Natural killer cell (primary cell): ENCODE measurements at regions not wholly inside any gene's neighbourhood (a gene's known extent, or its start where the extent isn't known, plus 50 kb on each side); places are given as distances from the start of the nearest gene placed in this dataset.
"Not testable (repeated sequence)": the region's sequence is repeated elsewhere in the genome, so short reads cannot be mapped to it uniquely, and the experiment has no call there.

Experiments used
- ATAC-seq, 3 donors: fragments of 150-1000 bp in 2 of 3; fragments of 200-7000 bp in 1 of 3; cut with Tn5 transposase; 1 replicate in 1 of 3; 2 replicates in 2 of 3; pipeline ENCODE4 v1.10.0; 2021; ENCODE audit warnings: mild to moderate bottlenecking in 2 of 3, moderate library complexity in 2 of 3
- DNase-seq, 2 donors: peaks; one replicate each; pipeline versions ENCODE4 v3.0.0 to v3.0.0-alpha.2; 2013 to 2021; ENCODE audit warnings: mixed read lengths in 1 of 2
- H3K27ac ChIP-seq: one replicate; pipeline ENCODE4 v1.5.1; 2013; ENCODE audit warnings: mild to moderate bottlenecking, low read length
- H3K27me3 ChIP-seq: one replicate; pipeline ENCODE4 v1.6.1; 2013; ENCODE audit warnings: low read length; ENCODE audit not compliant: control insufficient read depth, insufficient read depth
- H3K36me3 ChIP-seq: one replicate; pipeline ENCODE4 v1.6.1; 2013; ENCODE audit warnings: low read length; ENCODE audit not compliant: control insufficient read depth, insufficient read depth
- H3K4me1 ChIP-seq: one replicate; pipeline ENCODE4 v1.6.1; 2013; ENCODE audit warnings: low read length; ENCODE audit not compliant: control insufficient read depth, insufficient read depth
- H3K4me3 ChIP-seq: one replicate; pipeline ENCODE4 v1.5.1; 2013; ENCODE audit warnings: low read length
- H3K9me3 ChIP-seq: one replicate; pipeline ENCODE4 v1.6.1; 2013; ENCODE audit warnings: low read length; ENCODE audit not compliant: control insufficient read depth, insufficient read depth
- H3K27ac Mint-ChIP-seq, 2 donors: one replicate each; pipeline ENCODE4 v1.8.0; 2022; ENCODE audit warnings: mild to moderate bottlenecking in 2 of 2, mixed read lengths in 2 of 2, moderate library complexity in 1 of 2
- H3K27me3 Mint-ChIP-seq, 2 donors: one replicate each; pipeline ENCODE4 v1.8.0; 2022; ENCODE audit warnings: low read depth in 2 of 2, mixed read lengths in 2 of 2
- H3K36me3 Mint-ChIP-seq: one replicate; pipeline ENCODE4 v1.8.0; 2022; ENCODE audit warnings: mixed read lengths
- H3K4me1 Mint-ChIP-seq, 2 donors: one replicate each; pipeline ENCODE4 v1.8.0; 2022; ENCODE audit warnings: mixed read lengths in 2 of 2
- H3K4me3 Mint-ChIP-seq: one replicate; pipeline ENCODE4 v1.8.0; 2022; ENCODE audit warnings: mild to moderate bottlenecking, moderate library complexity, mixed read lengths
- H3K9me3 Mint-ChIP-seq, 2 donors: one replicate each; pipeline ENCODE4 v1.8.0; 2022; ENCODE audit warnings: mixed read lengths in 2 of 2
- WGBS: methylation state at CpG from one replicate; pipeline ENCODE4 v1.1.7; 2013; ENCODE audit warnings: missing lambda C conversion rate; ENCODE audit not compliant: insufficient coverage; 5-methylcytosine and 5-hydroxymethylcytosine counted together
- intact Hi-C: fragments of 100-400 bp; cut with micrococcal nuclease; formaldehyde crosslinking; loops from one replicate; pipeline ENCODE4 v1.14.2; 2022
- TF ChIP-seq, protein P1 (sequence below): fragments of 200-600 bp; IDR thresholded peaks from one replicate; pipeline ENCODE4 v1.8.0; 2022; ENCODE audit warnings: antibody characterized with exemption

GRCh38 chr6:166700871-166701270 is 73.8 kb upstream of the RPS6KA2 start:
- H3K36me3 Mint-ChIP-seq, H3K27me3 ChIP-seq, DNase-seq, H3K27ac ChIP-seq, ATAC-seq, H3K9me3 ChIP-seq, H3K36me3 ChIP-seq, H3K4me1 ChIP-seq, H3K27ac Mint-ChIP-seq, H3K4me3 ChIP-seq, H3K4me3 Mint-ChIP-seq, H3K4me1 Mint-ChIP-seq, intact Hi-C loops, H3K9me3 Mint-ChIP-seq: not testable (repeated sequence)
- WGBS, result 17% methylated on average over 3 of the region's 3 CpGs
- peaks cover 0 to 18% of the 10 kb centered on the region in 2 donors for H3K27me3 Mint-ChIP-seq

DNA sequence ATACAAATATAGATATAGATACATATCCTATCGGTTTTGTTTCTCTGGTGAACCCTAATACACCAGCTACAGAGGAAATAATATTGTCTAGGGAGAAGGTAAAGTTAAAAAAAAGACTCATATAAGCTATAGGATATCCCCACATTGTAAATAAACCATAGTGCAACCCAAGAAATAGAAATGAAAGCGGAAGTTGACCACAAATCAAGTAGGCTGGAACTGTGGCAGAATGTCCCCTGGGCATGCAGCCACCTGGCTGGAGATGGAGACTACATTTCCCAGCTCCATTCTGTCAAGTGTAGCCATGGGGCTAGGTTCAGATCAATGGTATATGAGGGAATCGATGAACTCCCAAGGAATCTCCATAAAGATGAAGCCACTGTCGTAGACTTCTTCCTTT is 70.1 kb upstream of the RPS6KA2 start:
- H3K4me3 Mint-ChIP-seq, result no peak overlapping the region
- H3K27ac ChIP-seq, result no peak overlapping the region
- H3K27ac Mint-ChIP-seq, result no peak overlapping the region
- no peaks in the 10 kb centered on the region for H3K27me3 ChIP-seq
- no peaks in the 10 kb centered on the region for H3K36me3 ChIP-seq
- no peak overlapping the region for H3K4me3 ChIP-seq
- TF ChIP-seq, protein P1, sequence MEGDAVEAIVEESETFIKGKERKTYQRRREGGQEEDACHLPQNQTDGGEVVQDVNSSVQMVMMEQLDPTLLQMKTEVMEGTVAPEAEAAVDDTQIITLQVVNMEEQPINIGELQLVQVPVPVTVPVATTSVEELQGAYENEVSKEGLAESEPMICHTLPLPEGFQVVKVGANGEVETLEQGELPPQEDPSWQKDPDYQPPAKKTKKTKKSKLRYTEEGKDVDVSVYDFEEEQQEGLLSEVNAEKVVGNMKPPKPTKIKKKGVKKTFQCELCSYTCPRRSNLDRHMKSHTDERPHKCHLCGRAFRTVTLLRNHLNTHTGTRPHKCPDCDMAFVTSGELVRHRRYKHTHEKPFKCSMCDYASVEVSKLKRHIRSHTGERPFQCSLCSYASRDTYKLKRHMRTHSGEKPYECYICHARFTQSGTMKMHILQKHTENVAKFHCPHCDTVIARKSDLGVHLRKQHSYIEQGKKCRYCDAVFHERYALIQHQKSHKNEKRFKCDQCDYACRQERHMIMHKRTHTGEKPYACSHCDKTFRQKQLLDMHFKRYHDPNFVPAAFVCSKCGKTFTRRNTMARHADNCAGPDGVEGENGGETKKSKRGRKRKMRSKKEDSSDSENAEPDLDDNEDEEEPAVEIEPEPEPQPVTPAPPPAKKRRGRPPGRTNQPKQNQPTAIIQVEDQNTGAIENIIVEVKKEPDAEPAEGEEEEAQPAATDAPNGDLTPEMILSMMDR, result no peak
- 78% methylated on average over 3 of the region's 4 CpGs for WGBS
- intact Hi-C loops, result no loop called here
- H3K36me3 Mint-ChIP-seq, result no peaks in the 10 kb centered on the region
- DNase-seq (no peak), ATAC-seq (no peak)
- no peaks in the 10 kb centered on the region for H3K4me1 Mint-ChIP-seq
- H3K9me3 ChIP-seq, result no peaks in the 10 kb centered on the region
- H3K9me3 Mint-ChIP-seq, result no peaks in the 10 kb centered on the region
- H3K27me3 Mint-ChIP-seq, result peaks cover 0 to 11% of the 10 kb centered on the region in 2 donors
- H3K4me1 ChIP-seq, result no peaks in the 10 kb centered on the region

DNA sequence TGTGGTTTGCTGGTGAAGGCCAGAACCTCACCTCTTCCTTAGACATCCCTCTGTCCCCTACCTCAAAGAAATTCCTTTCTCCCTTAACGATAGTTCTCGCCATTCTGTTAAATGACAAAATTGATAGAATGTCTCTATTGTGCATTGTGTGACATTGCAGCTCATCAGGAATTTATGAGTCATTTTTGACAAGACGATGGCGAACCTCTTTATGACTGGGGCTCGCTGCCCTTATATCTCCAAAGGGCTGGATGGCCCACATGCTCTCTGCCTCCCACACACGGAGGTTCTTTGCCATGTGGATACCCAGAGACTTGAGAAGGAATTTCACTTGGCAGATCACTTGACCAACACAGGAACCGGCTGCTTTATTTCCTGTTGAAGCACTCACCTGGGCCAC is 66.8 kb upstream of the RPS6KA2 start:
- H3K36me3 ChIP-seq, result no peaks in the 10 kb centered on the region

DNA sequence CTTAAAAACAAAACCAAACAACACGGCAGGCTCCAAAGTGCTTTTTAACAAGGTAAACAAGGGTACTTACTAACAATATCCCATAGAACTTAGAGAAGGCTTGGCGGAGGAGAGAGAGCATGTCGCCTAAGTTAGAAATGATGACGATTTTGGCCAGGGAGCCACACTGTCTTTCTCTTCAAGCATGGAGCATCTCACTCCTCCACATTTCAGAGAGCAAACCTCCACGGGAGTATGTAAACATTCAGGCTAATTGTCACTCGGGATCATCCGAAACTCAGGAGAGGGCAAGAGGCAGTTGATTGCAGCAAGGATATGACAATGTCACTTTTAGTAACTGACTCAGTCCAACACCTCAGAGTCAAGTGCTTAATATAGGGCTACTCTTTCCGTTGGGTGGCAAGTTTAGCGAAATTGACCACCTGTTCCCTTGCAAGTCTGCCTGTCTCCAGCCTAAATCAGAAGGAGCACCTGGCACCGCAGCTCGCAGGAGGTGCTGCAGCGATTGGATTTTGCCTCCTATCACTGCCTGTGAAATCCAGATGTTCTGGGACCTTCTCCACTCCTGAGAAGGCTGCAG is 65.8 kb upstream of the RPS6KA2 start:
- Histone ChIP-seq H3K36me3 (no peaks in the 10 kb centered on the region), H3K9me3 (no peaks in the 10 kb centered on the region), H3K27me3 (no peaks in the 10 kb centered on the region), H3K27ac (no peak overlapping the region), H3K4me1 (no peaks in the 10 kb centered on the region), H3K4me3 (no peak overlapping the region)
- Mint-ChIP-seq H3K27ac (no peak overlapping the region), H3K9me3 (no peaks in the 10 kb centered on the region), H3K4me3 (no peak overlapping the region), H3K4me1 (no peaks in the 10 kb centered on the region), H3K36me3 (no peaks in the 10 kb centered on the region), H3K27me3 (peaks cover 0 to 8% of the 10 kb centered on the region in 2 donors)
- ATAC-seq, result no peak
- intact Hi-C loops, result no loop called here
- 94% methylated on average over 12 of the region's 12 CpGs for WGBS
- DNase-seq, result no peak
- TF ChIP-seq, protein P1, result no peak

More for the DNA sequence above, 66.8 kb upstream of the RPS6KA2 start:
- no peaks in the 10 kb centered on the region for H3K9me3 ChIP-seq
- ATAC-seq (no peak), DNase-seq (no peak)
- intact Hi-C loops, result no loop called here
- Mint-ChIP-seq H3K9me3 (no peaks in the 10 kb centered on the region), H3K27me3 (peaks cover 0 to 7% of the 10 kb centered on the region in 2 donors), H3K4me3 (no peak overlapping the region), H3K27ac (no peak overlapping the region), H3K4me1 (no peaks in the 10 kb centered on the region), H3K36me3 (no peaks in the 10 kb centered on the region)
- H3K27me3 ChIP-seq, result no peaks in the 10 kb centered on the region
- TF ChIP-seq, protein P1, result no peak
- no peak overlapping the region for H3K4me3 ChIP-seq
- no peak overlapping the region for H3K27ac ChIP-seq
- no peaks in the 10 kb centered on the region for H3K4me1 ChIP-seq
- WGBS, result 90% methylated on average over 6 of the region's 7 CpGs
